Activated CD8-positive, alpha-beta memory T cell treated with anti-CD3 and anti-CD28 coated beads, Interleukin-2, amount 50 U/mL, for 48 hours (primary cell): ENCODE measurements at regions not wholly inside any gene's neighbourhood (a gene's known extent, or its start where the extent isn't known, plus 50 kb on each side); places are given as distances from the start of the nearest gene placed in this dataset.

Experiments
- DNase-seq: peaks from one replicate; pipeline ENCODE4 v3.0.0-alpha.2; 2020

DNA sequence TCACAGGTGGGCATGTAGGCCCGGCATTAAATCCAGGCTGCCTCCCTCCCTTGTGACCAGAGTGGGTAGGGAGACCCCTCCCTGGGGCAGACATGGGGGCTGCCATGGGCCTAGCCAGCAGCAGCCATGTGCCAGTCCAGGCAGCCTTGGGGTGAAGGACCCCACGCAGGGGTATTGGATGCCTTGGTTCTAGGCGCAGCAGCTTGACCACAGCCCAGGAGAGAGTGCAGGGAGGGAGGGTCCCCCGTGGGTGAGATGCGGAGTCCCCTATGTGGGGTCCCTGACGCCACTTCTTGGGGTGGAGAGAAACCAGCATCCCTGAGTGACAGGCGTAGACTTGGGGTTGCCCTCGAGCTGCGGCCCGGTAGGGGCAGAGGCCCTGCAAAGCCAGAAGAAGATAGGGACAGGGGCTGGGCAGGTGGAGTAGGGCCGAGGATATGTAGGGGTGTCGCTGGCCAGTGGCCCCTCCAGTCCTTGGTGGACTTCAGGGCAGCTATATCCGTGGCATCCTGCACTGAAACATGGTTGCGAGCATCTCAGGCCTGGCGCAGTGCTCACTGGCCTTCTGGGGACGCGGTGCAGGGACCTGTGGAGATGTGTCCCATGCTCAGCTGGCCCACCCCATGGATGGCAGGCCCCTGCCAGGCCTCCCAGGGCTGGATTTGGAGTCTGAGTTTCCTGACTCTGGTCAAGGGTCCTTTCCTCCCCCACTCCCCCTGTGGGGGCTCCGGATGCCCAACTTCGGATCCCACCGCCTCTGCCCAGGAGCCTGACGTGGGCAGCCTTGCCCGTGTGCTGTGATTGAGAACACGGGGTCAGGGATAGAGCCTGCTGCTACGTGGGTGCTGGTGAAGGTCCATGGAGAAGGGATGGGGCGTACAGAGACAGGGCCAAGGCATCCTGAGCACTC lies 1179.8 kb downstream of the BRD1 start:
- no peak for DNase-seq

DNA sequence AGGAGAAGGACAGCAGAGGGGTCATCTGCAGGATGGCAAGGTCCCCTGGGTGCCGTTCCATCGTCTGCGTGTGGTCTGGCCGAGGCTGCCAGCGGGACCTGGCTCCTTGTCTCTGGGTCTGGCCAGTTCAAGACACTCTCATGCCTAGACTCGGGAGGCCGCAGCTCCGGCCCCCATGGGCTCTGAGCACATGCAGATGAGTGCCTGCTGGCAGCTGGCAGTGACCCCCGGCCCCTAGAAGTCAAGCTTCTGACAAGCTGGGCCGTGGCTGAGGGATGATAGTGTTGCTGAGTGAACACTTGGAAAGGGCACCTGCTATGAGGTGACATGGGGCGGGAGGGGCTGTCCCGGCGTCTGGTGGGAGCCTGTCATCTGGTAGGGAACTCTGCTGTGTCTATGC lies 1180.6 kb downstream of the BRD1 start:
- DNase-seq: no peak

DNA sequence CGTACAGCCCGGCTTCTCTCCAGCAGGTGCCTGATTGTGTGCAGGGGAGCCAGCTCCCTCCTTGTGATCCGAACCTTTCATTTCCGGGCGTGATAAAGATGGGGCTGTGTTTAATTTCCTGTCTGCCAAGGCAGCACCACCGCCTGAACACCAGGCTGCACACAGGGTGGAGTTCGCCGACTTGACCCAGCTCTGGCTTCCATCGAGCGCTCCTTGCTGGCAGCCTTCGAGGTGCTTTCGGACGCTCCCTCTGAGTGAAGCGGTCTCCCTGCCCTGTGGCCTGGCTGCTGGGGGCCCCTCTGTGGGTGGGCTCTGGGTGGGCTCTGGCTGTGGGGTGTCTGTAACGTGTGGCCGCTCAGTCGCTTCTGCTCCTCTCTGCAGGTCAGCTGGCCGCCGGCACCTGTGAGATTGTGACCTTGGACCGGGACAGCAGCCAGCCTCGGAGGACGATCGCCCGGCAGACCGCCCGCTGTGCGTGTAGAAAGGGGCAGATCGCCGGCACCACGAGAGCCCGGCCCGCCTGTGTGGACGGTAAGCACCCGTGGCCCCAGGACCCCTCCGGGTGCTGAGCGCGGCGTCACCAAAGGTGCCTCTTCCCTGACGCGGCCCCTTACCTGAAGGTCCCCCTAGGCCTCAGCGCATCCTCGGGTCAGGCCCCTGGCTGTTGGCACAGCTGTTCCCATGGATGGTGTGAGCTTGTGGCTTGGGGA lies 1181.3 kb downstream of the BRD1 start:
- no peak for DNase-seq

DNA sequence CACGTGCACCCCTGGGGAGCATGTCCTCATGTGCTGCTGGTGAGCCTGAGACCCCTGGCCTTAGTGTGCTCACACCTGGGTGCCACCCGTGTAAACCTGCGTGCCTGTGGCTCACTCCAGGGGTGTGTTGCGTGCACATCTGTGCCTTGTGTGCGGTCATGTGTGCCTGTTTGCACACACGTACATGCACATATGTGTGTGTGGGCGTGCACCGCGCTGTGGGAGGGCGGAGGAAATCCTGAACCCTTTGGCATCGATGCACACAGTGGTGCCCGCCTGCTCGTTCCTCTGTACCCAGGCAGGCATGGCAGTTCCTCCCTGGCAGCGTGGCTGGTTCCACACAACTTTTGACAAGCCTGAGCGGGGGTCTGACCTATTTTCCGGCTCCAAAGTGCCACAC lies 1181.9 kb downstream of the BRD1 start:
- no peak for DNase-seq

DNA sequence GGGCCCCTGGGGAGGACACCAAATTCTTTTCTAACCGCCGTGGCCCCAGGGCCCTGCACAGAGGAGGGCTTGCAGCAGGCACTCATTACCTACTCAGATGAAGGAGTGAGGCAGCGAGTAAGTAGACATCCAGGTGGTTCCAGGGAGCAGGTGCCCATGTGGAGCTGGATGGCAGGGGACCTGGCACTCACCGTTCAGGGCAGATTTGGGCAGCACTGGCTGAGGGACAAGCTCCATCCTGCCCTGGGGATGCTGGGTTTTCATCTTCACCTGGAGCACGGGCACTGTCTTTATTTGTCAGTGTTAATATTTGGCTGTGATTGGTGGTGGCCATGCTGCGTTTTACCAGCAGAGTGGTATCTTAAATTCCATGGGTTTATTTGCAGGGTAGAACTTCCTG lies 1182.7 kb downstream of the BRD1 start:
- DNase-seq: no peak

DNA sequence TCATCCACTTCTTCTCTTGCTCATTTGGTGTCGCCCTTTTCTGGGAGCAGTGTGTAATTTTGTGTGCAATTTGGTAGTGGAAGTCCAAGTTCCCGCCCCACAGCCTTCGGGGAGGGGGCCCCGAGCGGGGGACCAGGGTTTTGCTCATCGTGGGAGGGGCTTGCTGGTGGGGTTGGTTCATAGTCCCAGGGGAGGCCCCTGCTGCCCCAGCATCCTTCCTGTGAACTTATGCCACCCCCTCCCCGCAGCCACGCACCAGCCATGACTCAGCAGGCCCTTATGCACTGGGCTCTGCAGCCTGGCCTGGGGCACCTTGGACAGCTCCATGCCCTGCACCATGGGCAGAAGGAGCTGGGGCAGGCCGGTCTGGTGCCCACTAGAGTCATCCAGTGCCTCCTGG lies 1183.6 kb downstream of the BRD1 start:
- DNase-seq: no peak

DNA sequence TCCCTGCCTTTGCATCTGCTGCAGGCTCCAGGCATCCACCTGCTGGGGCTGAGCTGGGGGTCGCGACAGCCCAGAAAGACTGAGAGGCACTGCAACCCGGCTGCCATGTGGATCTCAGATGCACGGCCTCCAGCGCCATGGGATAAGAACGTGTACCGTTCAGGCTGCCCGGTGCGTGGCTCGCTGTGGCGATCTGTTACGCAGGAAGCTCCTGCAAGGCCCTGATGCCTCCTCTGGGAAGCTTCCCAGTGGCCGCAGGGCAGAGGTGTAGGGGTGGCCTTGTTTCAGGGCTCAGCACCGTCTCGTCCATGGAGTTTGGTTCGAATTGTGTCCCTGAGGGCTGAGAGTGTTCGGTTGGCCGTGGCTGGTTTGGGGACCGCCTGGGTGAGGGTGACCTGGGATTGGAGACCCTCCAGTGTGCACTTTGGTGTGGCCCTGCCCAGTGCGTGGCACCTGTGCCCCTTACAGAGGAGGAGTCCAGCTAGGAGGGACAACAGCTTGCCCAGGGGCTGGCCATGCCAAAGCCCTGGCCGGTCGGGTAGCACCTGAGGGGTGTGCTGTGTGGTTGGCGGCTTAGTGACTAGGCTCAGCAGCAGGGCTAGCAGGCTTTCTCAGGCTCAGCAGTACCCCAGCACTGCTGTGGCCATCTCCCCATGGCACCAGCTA lies 1184.5 kb downstream of the BRD1 start:
- DNase-seq: no peak

DNA sequence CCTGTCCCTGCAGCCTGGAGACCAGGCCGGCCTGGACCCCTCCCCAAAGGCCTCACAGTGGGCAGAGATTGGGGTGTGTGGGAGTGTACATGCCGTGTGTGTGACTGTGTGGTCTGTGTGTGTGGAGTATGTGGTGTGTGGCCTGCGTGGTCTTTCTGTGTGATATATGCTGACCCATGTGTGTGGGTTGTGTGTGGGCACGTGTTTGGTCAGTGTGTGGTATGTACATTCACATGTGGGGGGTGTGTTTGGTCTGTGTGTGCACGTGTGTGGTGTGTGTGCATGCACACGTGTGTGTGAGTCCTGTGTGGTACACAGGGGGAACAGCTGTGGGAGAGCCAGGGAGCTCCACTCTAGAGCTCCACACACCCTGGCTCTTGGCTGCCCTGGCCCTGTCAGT lies 1185.1 kb downstream of the BRD1 start:
- no peak for DNase-seq

DNA sequence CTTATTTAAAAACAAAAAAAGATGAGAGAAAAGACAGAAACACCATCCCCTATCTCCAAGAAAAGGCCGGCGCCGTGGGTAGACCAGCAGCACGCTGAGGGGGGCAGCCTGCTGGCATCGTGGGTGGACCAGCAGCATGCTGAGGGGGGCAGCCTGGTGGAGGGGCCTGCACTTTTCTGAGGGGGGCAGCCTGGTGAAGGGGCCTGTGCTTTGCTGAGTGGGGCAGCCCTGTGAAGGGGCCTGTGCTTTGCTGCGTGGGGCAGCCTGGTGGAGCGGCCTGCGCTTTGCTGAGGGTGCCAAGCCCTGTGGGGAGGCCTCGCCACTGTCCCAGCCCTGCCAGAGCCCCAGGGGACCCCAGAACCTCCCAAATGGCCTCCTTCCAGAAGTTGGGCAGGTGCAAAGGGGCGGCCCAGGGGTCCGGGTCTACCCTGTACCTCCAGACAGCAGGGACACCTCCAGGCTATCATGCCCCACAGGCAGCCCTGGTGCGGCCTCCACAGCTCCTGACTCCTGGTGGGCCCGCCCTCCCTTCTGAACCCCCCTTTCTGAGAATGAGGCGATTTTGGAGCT lies 1185.7 kb downstream of the BRD1 start:
- DNase-seq: no peak

DNA sequence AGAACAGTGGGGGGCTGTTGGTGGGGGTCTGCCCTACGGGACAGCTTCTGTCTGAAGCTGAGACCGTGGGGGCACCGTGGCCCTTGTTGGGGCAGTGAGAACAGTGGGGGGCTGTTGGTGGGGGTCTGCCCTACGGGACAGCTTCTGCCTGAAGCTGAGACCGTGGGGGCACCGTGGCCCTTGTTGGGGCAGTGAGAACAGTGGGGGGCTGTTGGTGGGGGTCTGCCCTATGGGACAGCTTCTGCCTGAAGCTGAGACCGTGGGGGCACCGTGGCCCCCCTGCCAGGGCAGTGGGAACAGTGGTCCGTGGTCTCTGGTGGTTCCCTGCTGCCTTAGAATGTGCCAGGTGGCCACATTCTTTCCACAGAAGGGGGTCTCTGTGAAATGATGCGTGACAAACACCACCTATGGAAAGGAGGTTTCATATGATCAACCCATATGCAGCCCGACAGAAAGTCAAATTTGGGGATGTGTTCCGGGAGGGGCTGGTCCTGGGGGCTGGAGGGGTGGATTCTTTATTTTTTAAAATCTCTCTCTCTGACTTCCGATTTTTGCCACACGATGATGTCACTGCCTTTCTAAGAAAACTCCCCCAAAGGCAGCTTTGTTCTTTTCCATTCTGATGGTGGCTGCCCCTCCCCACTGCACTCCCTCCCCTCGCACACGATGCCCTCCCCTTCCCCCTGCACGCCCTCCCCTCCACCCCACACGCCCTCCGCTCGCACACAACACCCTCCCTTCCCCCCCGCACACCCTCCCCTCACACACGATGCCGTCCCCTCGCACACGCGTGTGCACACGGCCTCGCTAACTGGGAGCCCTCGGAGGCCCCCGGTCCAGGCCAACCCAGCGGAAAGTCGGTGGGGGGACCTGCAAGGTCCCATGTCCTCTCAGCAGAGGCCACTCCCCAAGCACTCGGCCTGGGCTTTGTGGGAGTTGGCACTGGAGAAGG lies 1186.5 kb downstream of the BRD1 start:
- no peak for DNase-seq

DNA sequence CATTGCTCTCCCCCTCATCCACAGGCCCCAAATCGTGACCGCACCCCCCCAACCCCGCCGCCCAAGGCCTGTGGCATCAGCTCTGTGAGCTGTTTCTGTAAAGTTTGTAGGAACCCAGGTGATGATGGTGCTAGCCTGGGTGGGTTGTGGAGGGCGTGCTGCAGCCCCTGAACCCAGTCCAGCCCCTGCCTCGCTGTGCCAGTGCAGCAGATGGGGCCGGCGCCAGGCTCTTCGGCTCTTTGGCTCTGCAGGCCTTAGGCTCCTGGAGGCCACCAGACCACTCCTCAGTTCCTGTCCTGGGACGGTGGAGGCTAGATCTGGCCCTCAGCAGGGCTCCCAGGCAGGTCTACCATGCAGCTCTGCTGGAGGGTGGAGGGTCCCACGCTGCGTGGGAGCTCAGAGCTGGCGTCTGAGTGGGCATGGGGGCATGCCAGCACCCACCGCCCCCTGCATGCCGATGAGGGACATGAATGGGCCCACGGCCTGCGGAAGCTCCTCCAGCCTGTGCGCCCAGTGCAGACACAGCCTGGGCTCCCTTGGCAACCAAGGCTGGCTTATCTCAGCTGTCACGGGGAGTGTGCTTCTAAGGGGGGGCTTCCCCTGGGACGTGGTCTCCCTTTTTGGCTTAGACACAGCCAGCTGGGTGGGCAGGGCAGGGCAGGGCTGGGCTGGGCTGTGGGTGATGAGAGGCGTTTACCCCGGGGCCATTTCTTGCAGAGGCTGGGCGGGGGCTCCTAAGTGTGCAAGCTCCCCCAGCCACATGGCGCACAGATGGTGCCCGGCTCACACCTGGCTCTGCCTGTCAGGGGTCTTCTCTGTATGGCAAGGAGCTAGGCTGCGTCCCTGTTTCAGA lies 1187.6 kb downstream of the BRD1 start:
- no peak for DNase-seq

DNA sequence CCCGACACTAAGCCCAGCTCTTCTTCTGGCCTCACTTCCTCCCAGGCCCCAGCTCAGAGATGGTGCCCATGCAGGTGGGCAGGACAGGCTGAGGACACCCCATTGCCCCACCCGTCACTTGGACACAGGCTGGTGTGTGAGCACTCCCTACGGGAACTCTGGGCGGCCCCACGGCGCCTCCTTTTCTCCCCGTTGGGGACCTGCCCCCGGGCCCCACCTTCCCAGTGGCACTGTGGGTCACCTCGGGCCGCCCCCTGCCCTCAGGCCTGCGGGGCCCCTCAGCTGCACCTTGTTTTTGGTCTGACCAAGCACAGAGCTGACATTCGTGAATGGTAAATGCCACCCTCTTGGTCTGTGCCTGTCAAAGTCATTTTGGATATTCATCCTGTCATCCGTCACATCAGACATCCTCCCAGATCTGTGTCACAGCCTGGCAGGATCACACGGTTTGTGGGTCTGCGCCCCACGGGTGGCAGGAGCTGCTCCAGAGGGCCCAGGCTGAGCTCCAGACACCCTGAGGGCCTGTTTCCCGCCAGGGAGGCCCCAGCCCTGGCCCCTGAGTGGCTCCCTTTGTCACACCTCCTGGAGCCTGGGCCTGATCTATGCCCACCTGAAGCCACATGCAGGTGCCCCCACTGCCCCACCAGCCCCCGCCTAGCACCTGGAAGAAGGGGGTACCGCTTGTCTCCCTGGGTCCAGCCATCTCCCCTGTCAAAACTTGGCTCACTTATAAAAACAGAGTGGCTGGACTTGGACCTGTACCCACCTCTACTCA lies 1188.5 kb downstream of the BRD1 start:
- DNase-seq: no peak

DNA sequence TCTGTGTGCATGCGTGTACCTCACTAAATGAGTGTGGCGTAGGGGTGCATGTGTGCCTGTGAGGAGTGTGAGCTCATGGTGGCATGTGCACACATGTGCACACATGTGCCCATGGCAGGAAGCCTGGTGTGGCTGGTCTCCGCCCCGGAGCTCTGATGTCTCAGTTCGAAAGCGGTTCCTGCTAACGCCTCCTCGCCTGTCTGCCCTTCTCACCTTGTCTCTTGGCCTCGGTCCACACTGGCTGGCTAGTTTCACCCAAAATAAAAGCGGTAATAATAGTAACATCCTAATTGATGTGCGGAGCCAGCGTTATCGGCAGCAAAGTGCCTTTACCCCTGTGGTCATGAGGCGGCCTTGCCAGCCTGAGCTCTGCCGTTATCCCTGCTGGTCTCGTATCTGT lies 1190.4 kb downstream of the BRD1 start:
- DNase-seq: no peak

DNA sequence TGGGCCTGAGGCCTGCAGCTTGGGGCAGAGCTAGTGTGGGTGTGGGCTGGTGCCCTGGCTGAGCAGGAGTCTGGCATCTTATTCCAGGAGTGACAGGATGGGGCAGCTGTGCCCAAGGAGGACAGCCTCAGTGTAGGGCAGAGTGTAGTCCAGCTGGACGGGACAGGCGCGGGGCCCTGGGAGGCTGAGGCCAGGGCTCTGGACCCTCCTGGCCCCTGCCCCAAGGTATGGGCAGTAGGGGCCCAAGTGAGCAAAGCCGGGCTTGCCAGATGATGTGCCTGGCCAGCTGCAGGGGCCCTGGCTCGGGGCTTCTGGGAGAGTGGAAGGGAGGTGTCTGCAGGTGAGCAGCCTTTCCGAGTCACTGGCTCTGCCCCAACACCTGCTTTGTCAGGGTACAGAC lies 1190.9 kb downstream of the BRD1 start:
- DNase-seq: no peak

DNA sequence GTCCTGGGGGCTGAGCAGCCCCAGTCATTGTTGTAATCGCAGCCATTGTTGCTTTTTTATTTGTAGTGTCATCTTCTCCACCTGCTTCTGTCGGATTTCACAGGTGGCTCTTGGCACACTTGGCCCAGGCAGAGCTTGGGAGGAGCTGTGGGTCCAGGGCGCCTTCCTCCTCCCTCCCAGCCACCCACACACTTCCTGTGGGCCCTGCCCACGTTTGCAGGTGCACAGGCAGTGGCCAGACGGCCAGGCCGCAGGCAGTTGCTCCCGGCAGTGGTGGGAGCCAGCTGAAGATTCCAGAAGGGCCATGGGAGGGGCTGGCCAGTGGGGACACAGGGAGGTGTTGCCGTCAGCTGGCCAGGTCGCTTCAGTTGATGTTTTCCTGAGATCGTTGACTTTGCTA lies 1191.9 kb downstream of the BRD1 start:
- DNase-seq: no peak

DNA sequence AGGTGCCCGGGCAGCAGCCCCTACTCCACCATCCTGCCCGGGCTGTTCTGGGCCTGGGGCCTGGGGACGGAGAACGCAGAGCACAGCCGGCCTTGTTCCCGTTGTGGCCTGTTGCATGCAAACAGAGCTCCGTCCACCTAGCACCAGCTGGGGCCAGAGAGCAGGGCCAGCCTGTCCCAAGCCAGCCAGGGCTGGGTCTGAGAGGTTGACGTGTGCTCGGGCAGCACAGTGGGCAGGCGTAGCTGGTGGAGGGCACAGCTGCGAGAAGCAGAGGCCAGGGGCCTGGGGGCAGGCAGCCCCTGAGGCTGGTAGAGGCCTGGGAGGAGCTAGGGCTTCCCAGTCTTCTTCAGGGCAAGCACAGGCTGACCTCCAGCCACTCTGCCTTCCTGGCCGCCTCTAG lies 1192.6 kb downstream of the BRD1 start:
- no peak for DNase-seq

DNA sequence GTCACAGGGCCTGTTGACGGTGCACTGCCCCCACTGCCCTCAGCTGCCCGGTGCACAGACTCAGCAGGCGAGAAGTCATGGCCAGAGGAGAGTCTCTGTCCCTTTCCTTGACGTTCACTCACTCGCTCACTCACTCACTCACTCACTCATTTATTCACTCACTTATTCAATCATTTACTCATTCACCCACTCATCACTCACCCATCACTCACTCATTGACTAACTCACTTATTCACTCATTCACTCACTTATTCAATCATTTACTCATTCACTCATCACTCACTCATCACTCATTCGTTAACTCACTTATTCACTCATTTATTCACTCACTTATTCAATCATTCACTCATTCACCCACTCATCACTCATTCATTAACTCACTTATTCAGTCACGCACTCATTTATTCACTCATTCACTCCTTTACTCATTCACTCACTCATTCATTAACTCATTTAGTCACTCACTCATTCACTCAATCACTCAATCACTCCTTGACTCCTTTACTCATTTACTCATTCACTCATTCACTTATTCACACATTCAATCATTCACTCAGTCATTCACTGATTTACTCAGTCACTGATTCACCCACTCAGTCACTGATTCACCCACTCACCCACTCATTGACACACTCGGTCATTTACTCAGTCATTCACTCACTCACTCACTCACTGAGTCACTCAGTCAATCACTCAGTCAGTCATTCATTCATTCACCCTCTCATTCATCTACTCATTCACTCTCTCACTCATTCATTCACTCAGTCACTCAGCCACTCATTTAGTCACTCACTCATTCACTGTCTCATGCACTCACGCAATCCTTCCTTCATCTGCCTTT lies 1193.5 kb downstream of the BRD1 start:
- no peak for DNase-seq

DNA sequence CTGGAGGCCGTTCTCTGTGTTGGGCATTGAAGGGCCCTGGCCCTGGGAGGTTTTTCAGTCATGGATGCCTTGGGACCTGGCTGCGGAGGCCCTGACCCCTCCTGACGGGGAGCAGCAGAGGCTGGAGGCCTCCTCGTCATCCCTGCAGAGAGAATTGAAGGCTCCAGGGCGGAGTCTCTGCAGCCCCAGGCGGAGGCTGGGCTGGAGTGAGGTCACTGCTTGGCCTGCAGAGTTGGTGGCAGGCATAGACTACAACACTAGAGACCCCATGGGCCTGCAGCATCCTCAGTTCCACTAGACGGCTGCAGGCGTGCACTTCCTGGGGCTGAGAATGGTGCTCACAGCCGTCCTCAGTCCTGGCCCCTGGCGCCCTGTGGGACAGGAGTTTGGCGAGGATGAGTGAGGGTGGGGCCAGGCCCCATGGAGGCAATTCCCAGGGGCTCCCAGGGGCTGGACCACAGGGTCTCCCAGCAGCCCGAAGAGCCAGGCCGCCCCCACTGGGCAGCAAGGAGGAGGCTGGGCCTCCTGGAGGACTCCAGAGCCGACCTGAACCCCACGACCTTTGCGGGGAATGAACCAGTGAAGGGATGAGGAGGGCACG lies 1194.9 kb downstream of the BRD1 start:
- DNase-seq: no peak

DNA sequence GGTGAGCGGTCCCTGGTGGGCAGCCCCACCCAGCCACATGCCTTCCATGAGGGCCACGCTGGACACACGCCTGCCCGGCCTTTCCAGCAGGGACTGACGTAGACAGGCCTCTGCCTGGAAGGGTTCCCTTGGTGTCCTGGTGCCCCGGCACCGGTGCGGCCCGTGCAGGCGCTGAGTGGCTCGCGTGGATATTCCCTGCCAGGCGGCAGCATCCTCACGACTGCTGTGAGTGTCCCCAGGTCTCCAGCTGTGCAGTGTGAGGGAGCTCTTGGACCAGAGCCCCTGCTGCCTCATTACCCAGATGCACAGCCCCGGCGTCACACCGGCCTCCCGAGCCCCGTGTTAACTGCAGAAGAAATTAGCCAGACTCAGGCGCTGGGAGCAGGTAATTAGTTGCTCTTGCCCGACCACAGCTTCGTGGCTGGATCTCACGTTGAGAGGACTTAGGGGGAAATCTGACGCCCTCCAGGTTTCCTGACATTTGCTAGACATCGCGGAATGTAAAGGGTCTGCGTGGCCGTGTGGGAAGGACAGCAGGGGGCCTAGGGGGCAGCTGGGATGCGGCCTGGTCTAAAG lies 1196.3 kb downstream of the BRD1 start:
- DNase-seq: no peak
